ENCODE measurements at regions not wholly inside any gene's neighbourhood (a gene's known extent, or its start where the extent isn't known, plus 50 kb on each side); places are given as distances from the start of the nearest gene placed in this dataset.

GRCh38 chr1:193660428-193660827 is 474.0 kb upstream of the B3GALT2 start:
- H3K79me2 ChIP-seq (ENCODE audit: insufficient read depth, low read length) = no peaks in the 10 kb centered on the region
- H3K27me3 ChIP-seq (ENCODE audit: insufficient read depth, low read length, poor library complexity, severe bottlenecking) = no peaks in the 10 kb centered on the region
- no peaks in the 10 kb centered on the region for H3K9me3 ChIP-seq (ENCODE audit: insufficient read depth, low read depth, low read length)
- no peak overlapping the region for H3K4me3 ChIP-seq (ENCODE audit: low read length, poor library complexity, severe bottlenecking)
- no peak overlapping the region for H3K9ac ChIP-seq (ENCODE audit: low read depth, low read length, poor library complexity, severe bottlenecking)
- no peak overlapping the region for H2AFZ ChIP-seq (ENCODE audit: low read length)
- H3K4me2 ChIP-seq (ENCODE audit: low read depth, low read length, poor library complexity, severe bottlenecking) = no peak overlapping the region
- TF ChIP-seq CTCF (conservative IDR thresholded peaks at IDR 0.05; ENCODE audit: low read length) = no peak
- TF ChIP-seq EZH2phosphoT487 (IDR thresholded peaks at IDR 0.05; ENCODE audit: borderline replicate concordance) = no peak
- H3F3A ChIP-seq (ENCODE audit: low read depth) = no peaks in the 10 kb centered on the region
- no peaks in the 10 kb centered on the region for H3K36me3 ChIP-seq (ENCODE audit: insufficient read depth, low read length)
- no peaks in the 10 kb centered on the region for H3K4me1 ChIP-seq (ENCODE audit: insufficient read depth, low read length, poor library complexity, severe bottlenecking)
- no peaks in the 10 kb centered on the region for H4K20me1 ChIP-seq (ENCODE audit: insufficient read depth, low read length, poor library complexity, severe bottlenecking)
- no peaks in the 10 kb centered on the region for H3K9me2 ChIP-seq (replicated peaks; ENCODE audit: low read depth, low read length)

- TF ChIP-seq CTCF (conservative IDR thresholded peaks at IDR 0.05; ENCODE audit: low read length) = no peak
- no peak for TF ChIP-seq EZH2phosphoT487 (IDR thresholded peaks at IDR 0.05; ENCODE audit: borderline replicate concordance)
- Histone ChIP-seq H3K9me2 (replicated peaks; ENCODE audit: low read depth, low read length) (no peaks in the 10 kb centered on the region), H3K4me3 (ENCODE audit: low read length, poor library complexity, severe bottlenecking) (no peak overlapping the region), H3K36me3 (ENCODE audit: insufficient read depth, low read length) (no peaks in the 10 kb centered on the region), H3K4me2 (ENCODE audit: low read depth, low read length, poor library complexity, severe bottlenecking) (no peak overlapping the region), H3K9ac (ENCODE audit: low read depth, low read length, poor library complexity, severe bottlenecking) (no peak overlapping the region), H4K20me1 (ENCODE audit: insufficient read depth, low read length, poor library complexity, severe bottlenecking) (no peaks in the 10 kb centered on the region), H3K9me3 (ENCODE audit: insufficient read depth, low read depth, low read length) (no peaks in the 10 kb centered on the region; the same call in 1 of the 2 replicates), H3F3A (ENCODE audit: low read depth) (no peaks in the 10 kb centered on the region), H3K27me3 (ENCODE audit: insufficient read depth, low read length, poor library complexity, severe bottlenecking) (no peaks in the 10 kb centered on the region), H2AFZ (ENCODE audit: low read length) (no peak overlapping the region), H3K79me2 (ENCODE audit: insufficient read depth, low read length) (no peaks in the 10 kb centered on the region), H3K4me1 (ENCODE audit: insufficient read depth, low read length, poor library complexity, severe bottlenecking) (no peaks in the 10 kb centered on the region)
These were observed 472.3 kb upstream of the B3GALT2 start for GRCh38 chr1:193658691-193659090.

- Histone ChIP-seq H3K79me2 (ENCODE audit: insufficient read depth, low read length) (no peaks in the 10 kb centered on the region), H3K4me2 (ENCODE audit: low read depth, low read length, poor library complexity, severe bottlenecking) (no peak overlapping the region), H3K27me3 (ENCODE audit: insufficient read depth, low read length, poor library complexity, severe bottlenecking) (no peaks in the 10 kb centered on the region), H3F3A (ENCODE audit: low read depth) (no peaks in the 10 kb centered on the region), H2AFZ (ENCODE audit: low read length) (no peak overlapping the region), H3K9ac (ENCODE audit: low read depth, low read length, poor library complexity, severe bottlenecking) (no peak overlapping the region), H3K9me2 (replicated peaks; ENCODE audit: low read depth, low read length) (no peaks in the 10 kb centered on the region), H4K20me1 (ENCODE audit: insufficient read depth, low read length, poor library complexity, severe bottlenecking) (no peaks in the 10 kb centered on the region), H3K4me3 (ENCODE audit: low read length, poor library complexity, severe bottlenecking) (no peak overlapping the region), H3K4me1 (ENCODE audit: insufficient read depth, low read length, poor library complexity, severe bottlenecking) (no peaks in the 10 kb centered on the region), H3K9me3 (ENCODE audit: insufficient read depth, low read depth, low read length) (no peaks in the 10 kb centered on the region; the same call in 1 of the 2 replicates), H3K36me3 (ENCODE audit: insufficient read depth, low read length) (no peaks in the 10 kb centered on the region)
- no peak for TF ChIP-seq EZH2phosphoT487 (IDR thresholded peaks at IDR 0.05; ENCODE audit: borderline replicate concordance)
- no peak for TF ChIP-seq CTCF (conservative IDR thresholded peaks at IDR 0.05; ENCODE audit: low read length)
These were observed 471.7 kb upstream of the B3GALT2 start for GRCh38 chr1:193658081-193658480.

All from Loucy (cell line).